H1 (cell line): ENCODE measurements at regions not wholly inside any gene's neighbourhood (a gene's known extent, or its start where the extent isn't known, plus 50 kb on each side); places are given as distances from the start of the nearest gene placed in this dataset.

Experiments
- CTCF ChIA-PET: fragments of 300-600 bp; sonication (Branson Sonifier 250); formaldehyde crosslinking; loops from one replicate; lab custom pipeline; 2021; ENCODE audit not compliant: partially characterized antibody; lab: Charles Lee
- POLR2A ChIA-PET: fragments of 300-600 bp; sonication (Branson Sonifier 250); formaldehyde crosslinking; loops from one replicate; lab custom pipeline; 2021; ENCODE audit warnings: inconsistent platforms; ENCODE audit not compliant: partially characterized antibody; lab: Charles Lee
- DNase-seq, 2 experiments: peaks; one replicate each; pipeline versions ENCODE4 v3.0.0 to v3.0.0-alpha.2; 2010 to 2022; ENCODE audit warnings: low spot score in 2 of 2, low read depth in 1 of 2, mixed read lengths in 1 of 2
- FAIRE-seq: peaks from 2 replicates; lab custom pipeline; 2011; peaks lifted over from hg19 to GRCh38; lab: Jason Lieb, UNC
- H2AFZ ChIP-seq: 2 replicates; pipeline ENCODE4 v1.8.1; 2012; ENCODE audit warnings: low read length, inconsistent platforms
- H2AK5ac ChIP-seq: 2 replicates; pipeline ENCODE4 v1.6.1; 2013; ENCODE audit warnings: low read depth, low read length
- H2BK120ac ChIP-seq: replicated peaks from 2 replicates; pipeline ENCODE3; 2013; ENCODE audit warnings: low read depth, low read length, inconsistent platforms
- H2BK12ac ChIP-seq: 2 replicates; pipeline ENCODE4 v1.6.1; 2013; ENCODE audit warnings: low read depth, low read length
- H2BK15ac ChIP-seq: 2 replicates; pipeline ENCODE4 v1.6.1; 2013; ENCODE audit warnings: low read length
- H2BK20ac ChIP-seq: 2 replicates; pipeline ENCODE4 v1.6.1; 2013; ENCODE audit warnings: low read length
- H2BK5ac ChIP-seq: 2 replicates; pipeline ENCODE4 v1.6.1; 2013; ENCODE audit warnings: low read depth, low read length
- H3K14ac ChIP-seq: 2 replicates; pipeline ENCODE4 v1.6.1; 2013; ENCODE audit warnings: inconsistent platforms; ENCODE audit not compliant: insufficient read length
- H3K18ac ChIP-seq: 2 replicates; pipeline ENCODE4 v1.6.1; 2013; ENCODE audit warnings: low read length; ENCODE audit errors: extremely low read depth
- H3K23ac ChIP-seq: 2 replicates; pipeline ENCODE4 v1.6.1; 2013; ENCODE audit warnings: inconsistent platforms; ENCODE audit not compliant: insufficient read length
- H3K23me2 ChIP-seq: 2 replicates; pipeline ENCODE4 v1.6.1; 2013; ENCODE audit warnings: low read depth, low read length
- H3K27ac ChIP-seq: 2 replicates; pipeline ENCODE4 v1.6.1; 2011; ENCODE audit warnings: low read depth, low read length, inconsistent platforms
- H3K27me3 ChIP-seq, 4 experiments: replicated peaks in 1 of 4; 1 replicate in 1 of 4; 2 replicates in 3 of 4; pipeline versions ENCODE4 v1.6.1 to v1.8.1; 2011 to 2013; ENCODE audit warnings: low read length in 3 of 4, mild to moderate bottlenecking in 3 of 4, inconsistent platforms in 2 of 4, mixed read lengths in 2 of 4, moderate library complexity in 1 of 4; ENCODE audit not compliant: control insufficient read depth in 3 of 4, insufficient read depth in 3 of 4; ENCODE audit errors: extremely low read depth in 1 of 4
- H3K36me3 ChIP-seq, 4 experiments: 2 replicates each; pipeline versions ENCODE4 v1.6.1 to v1.8.1; 2011 to 2013; ENCODE audit warnings: mild to moderate bottlenecking in 4 of 4, low read length in 3 of 4, moderate library complexity in 2 of 4, control low read depth in 1 of 4, inconsistent platforms in 1 of 4; ENCODE audit not compliant: insufficient read depth in 4 of 4, control insufficient read depth in 2 of 4
- H3K4ac ChIP-seq: replicated peaks from 2 replicates; pipeline ENCODE3; 2013; ENCODE audit warnings: low read length, low read depth, mixed read lengths, inconsistent platforms; ENCODE audit not compliant: insufficient read length
- H3K4me1 ChIP-seq, 4 experiments: replicated peaks in 1 of 4; 1 replicate in 1 of 4; 2 replicates in 3 of 4; pipeline versions ENCODE4 v1.6.1 to v1.8.1; 2011 to 2013; ENCODE audit warnings: low read length in 3 of 4, inconsistent platforms in 2 of 4, mixed read lengths in 1 of 4; ENCODE audit not compliant: insufficient read depth in 4 of 4, control insufficient read depth in 3 of 4
- H3K4me2 ChIP-seq, 2 experiments: 2 replicates each; pipeline versions ENCODE4 v1.6.1 to v1.8.1; 2011 to 2013; ENCODE audit warnings: low read depth in 2 of 2, low read length in 2 of 2, control low read depth in 1 of 2, inconsistent platforms in 1 of 2, mild to moderate bottlenecking in 1 of 2; ENCODE audit not compliant: insufficient read depth in 1 of 2
- H3K4me3 ChIP-seq, 4 experiments: fragments of 200-600, 300-600 bp in 1 of 4; sonication (generic), shearing (Covaris generic), sonication (Bioruptor Twin) in 1 of 4; 2 replicates each; pipeline versions ENCODE4 v1.5.1 to v1.8.1; 2011 to 2016; ENCODE audit warnings: low read length in 4 of 4, low read depth in 3 of 4, control low read depth in 2 of 4, inconsistent platforms in 2 of 4, mild to moderate bottlenecking in 2 of 4, mixed read lengths in 1 of 4, moderate library complexity in 1 of 4; ENCODE audit not compliant: insufficient read depth in 2 of 4; ENCODE audit errors: extremely low read depth in 1 of 4
- H3K56ac ChIP-seq: replicated peaks from 2 replicates; pipeline ENCODE3; 2013; ENCODE audit warnings: low read depth, mild to moderate bottlenecking, mixed read lengths, low read length, inconsistent platforms; ENCODE audit not compliant: insufficient read length
- H3K79me1 ChIP-seq: 2 replicates; pipeline ENCODE4 v1.6.1; 2013; ENCODE audit warnings: low read depth, low read length, control low read depth
- H3K79me2 ChIP-seq, 2 experiments: 2 replicates each; pipeline versions ENCODE4 v1.6.1 to v1.8.1; 2012 to 2013; ENCODE audit warnings: low read length in 2 of 2, mild to moderate bottlenecking in 2 of 2, inconsistent platforms in 1 of 2; ENCODE audit not compliant: insufficient read depth in 2 of 2, control insufficient read depth in 1 of 2
- H3K9ac ChIP-seq, 4 experiments: replicated peaks in 1 of 4; 1 replicate in 1 of 4; 2 replicates in 3 of 4; pipeline versions ENCODE4 v1.6.1 to v1.8.1; 2011 to 2013; ENCODE audit warnings: low read depth in 3 of 4, low read length in 3 of 4, control low read depth in 2 of 4, mild to moderate bottlenecking in 2 of 4, moderate library complexity in 2 of 4, inconsistent platforms in 1 of 4; ENCODE audit errors: extremely low read depth in 1 of 4
- H3K9me3 ChIP-seq, 2 experiments: 2 replicates each; pipeline versions ENCODE4 v1.6.1 to v1.8.1; 2012 to 2013; ENCODE audit warnings: mild to moderate bottlenecking in 2 of 2, moderate library complexity in 2 of 2, control low read depth in 1 of 2, inconsistent platforms in 1 of 2, low read depth in 1 of 2, low read length in 1 of 2, mixed read lengths in 1 of 2; ENCODE audit not compliant: insufficient read depth in 2 of 2
- H4K20me1 ChIP-seq, 2 experiments: replicated peaks in 1 of 2; 2 replicates each; pipeline versions ENCODE3 to v1.8.1; 2011 to 2013; ENCODE audit warnings: inconsistent platforms in 2 of 2, low read length in 2 of 2, mild to moderate bottlenecking in 1 of 2; ENCODE audit not compliant: insufficient read depth in 2 of 2, control insufficient read depth in 1 of 2
- H4K5ac ChIP-seq: 2 replicates; pipeline ENCODE4 v1.6.1; 2013; ENCODE audit warnings: low read length, low read depth, mixed read lengths, inconsistent platforms; ENCODE audit not compliant: insufficient read length
- H4K8ac ChIP-seq: 2 replicates; pipeline ENCODE4 v1.8.0; 2013; ENCODE audit warnings: mild to moderate bottlenecking, moderate library complexity, low read length, inconsistent platforms; ENCODE audit not compliant: insufficient read depth; ENCODE audit errors: extremely low read depth
- H4K91ac ChIP-seq: replicated peaks from 2 replicates; pipeline ENCODE3; 2013; ENCODE audit warnings: low read length, mixed read lengths, inconsistent platforms; ENCODE audit not compliant: insufficient read length
- CHD1 ChIP-seq: IDR thresholded peaks from 2 replicates; pipeline ENCODE4 v1.6.1; 2012; ENCODE audit warnings: low read depth, low read length, improper control_type of control experiment
- HDAC2 ChIP-seq, 2 experiments: fragments of 300-600 bp in 1 of 2; sonication (generic) in 1 of 2; IDR thresholded peaks; 2 replicates each; pipeline ENCODE4 v1.6.1; 2011 to 2012; ENCODE audit warnings: low read depth in 2 of 2, low read length in 2 of 2, mild to moderate bottlenecking in 2 of 2, moderate library complexity in 2 of 2, borderline replicate concordance in 1 of 2, inconsistent platforms in 1 of 2
- JUND ChIP-seq: IDR thresholded peaks from 2 replicates; pipeline ENCODE4 v1.6.1; 2011; ENCODE audit warnings: mild to moderate bottlenecking, improper control_type of control experiment, low read length
- KDM5A ChIP-seq: fragments of 200-600 bp; IDR thresholded peaks from 2 replicates; pipeline ENCODE4 v1.7.1; 2012; ENCODE audit warnings: mild to moderate bottlenecking, low read length, inconsistent platforms, mixed read lengths
- SP2 ChIP-seq: IDR thresholded peaks from 2 replicates; pipeline ENCODE4 v1.6.1; 2012; ENCODE audit warnings: mild to moderate bottlenecking, low read length, inconsistent platforms
- SP4 ChIP-seq: IDR thresholded peaks from 2 replicates; pipeline ENCODE4 v1.6.1; 2012; ENCODE audit warnings: low read length, inconsistent platforms
- TAF1 ChIP-seq: IDR thresholded peaks from 2 replicates; pipeline ENCODE4 v1.6.1; 2011; ENCODE audit warnings: mild to moderate bottlenecking, low read depth, low read length
- WGBS, 2 experiments: shearing (Covaris generic) in 1 of 2; methylation state at CpG; one replicate each; pipeline versions ENCODE4 v1.1.6 to v1.1.7; 2013 to 2015; ENCODE audit warnings: low lambda C conversion rate in 2 of 2, mixed read lengths in 2 of 2, inconsistent platforms in 1 of 2, low coverage in 1 of 2, missing lambda C conversion rate in 1 of 2; ENCODE audit not compliant: insufficient replicate concordance in 2 of 2, insufficient coverage in 1 of 2, insufficient read length in 1 of 2; ENCODE audit errors: extremely low coverage in 1 of 2, missing lambda C conversion rate in 1 of 2; 5-methylcytosine and 5-hydroxymethylcytosine counted together
- TF ChIP-seq, protein P1 (sequence below): IDR thresholded peaks from 2 replicates; pipeline ENCODE4 v1.6.1; 2012; ENCODE audit warnings: low read length, inconsistent platforms

DNA sequence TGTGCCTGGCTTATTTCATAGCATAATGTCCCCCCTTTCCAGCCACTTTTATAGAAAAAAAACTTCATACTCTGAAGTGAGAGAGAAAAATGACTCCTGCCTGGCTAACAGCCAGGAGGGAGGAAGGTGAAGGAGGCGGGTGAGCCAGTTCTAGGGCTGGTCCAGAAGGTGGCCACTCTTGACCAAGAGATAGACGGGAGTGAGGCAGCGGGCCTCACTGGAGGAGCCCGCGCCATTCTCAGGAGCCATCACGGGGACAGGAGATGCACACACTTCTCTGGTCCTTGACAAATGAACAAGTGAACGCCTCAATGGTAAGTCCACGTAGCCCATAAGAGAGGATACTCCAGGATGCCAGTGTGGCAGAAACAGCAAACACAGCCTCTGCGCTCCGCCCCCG is 231.4 kb downstream of the UQCRFS1 start:
- Histone ChIP-seq H3K4ac (no peak overlapping the region), H3K4me1 (no peaks in the 10 kb centered on the region; a peak in 1 of 7 replicates), H3K18ac (no peak overlapping the region), H3K79me1 (no peaks in the 10 kb centered on the region), H2AFZ (no peak overlapping the region), H3K27me3 (no peaks in the 10 kb centered on the region; a peak in 1 of 7 replicates), H4K5ac (no peak overlapping the region), H3K23ac (no peak overlapping the region), H3K4me3 (no peak overlapping the region), H2BK5ac (no peak overlapping the region), H3K14ac (no peak overlapping the region), H3K36me3 (no peaks in the 10 kb centered on the region), H2AK5ac (no peak overlapping the region), H2BK12ac (no peak overlapping the region), H3K23me2 (no peaks in the 10 kb centered on the region), H3K79me2 (no peaks in the 10 kb centered on the region), H4K91ac (no peak overlapping the region), H2BK20ac (no peak overlapping the region), H2BK120ac (no peak overlapping the region), H3K4me2 (no peak overlapping the region), H4K8ac (no peak overlapping the region), H3K9me3 (no peaks in the 10 kb centered on the region), H3K27ac (no peak overlapping the region), H4K20me1 (no peaks in the 10 kb centered on the region), H2BK15ac (no peak overlapping the region), H3K56ac (no peak overlapping the region), H3K9ac (no peak overlapping the region)
- ChIA-PET POLR2A (no interaction called here), CTCF (no interaction called here)
- TF ChIP-seq CHD1 (no peak), KDM5A (no peak), SP2 (no peak), TAF1 (no peak), JUND (no peak), SP4 (no peak), HDAC2 (IDR thresholded peaks at IDR 0.05; ENCODE audit: borderline replicate concordance in 1 of 2, low read depth in 2 of 2, low read length in 2 of 2) (no peak)
- TF ChIP-seq, protein P1, sequence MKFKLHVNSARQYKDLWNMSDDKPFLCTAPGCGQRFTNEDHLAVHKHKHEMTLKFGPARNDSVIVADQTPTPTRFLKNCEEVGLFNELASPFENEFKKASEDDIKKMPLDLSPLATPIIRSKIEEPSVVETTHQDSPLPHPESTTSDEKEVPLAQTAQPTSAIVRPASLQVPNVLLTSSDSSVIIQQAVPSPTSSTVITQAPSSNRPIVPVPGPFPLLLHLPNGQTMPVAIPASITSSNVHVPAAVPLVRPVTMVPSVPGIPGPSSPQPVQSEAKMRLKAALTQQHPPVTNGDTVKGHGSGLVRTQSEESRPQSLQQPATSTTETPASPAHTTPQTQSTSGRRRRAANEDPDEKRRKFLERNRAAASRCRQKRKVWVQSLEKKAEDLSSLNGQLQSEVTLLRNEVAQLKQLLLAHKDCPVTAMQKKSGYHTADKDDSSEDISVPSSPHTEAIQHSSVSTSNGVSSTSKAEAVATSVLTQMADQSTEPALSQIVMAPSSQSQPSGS, result no peak
- WGBS, 2 experiments, result 85% methylated on average over 11 of the region's 11 CpGs; no CpG with 5 or more reads in 1 of the 2 experiments
- DNase-seq (no peak), FAIRE-seq (no peak)
